Natural killer cell (primary cell): ENCODE measurements at regions not wholly inside any gene's neighbourhood (a gene's known extent, or its start where the extent isn't known, plus 50 kb on each side); places are given as distances from the start of the nearest gene placed in this dataset.

ENCODE experiments used
- ATAC-seq, 3 donors: fragments of 150-1000 bp in 2 of 3; fragments of 200-7000 bp in 1 of 3; cut with Tn5 transposase; 1 replicate in 1 of 3; 2 replicates in 2 of 3; pipeline ENCODE4 v1.10.0; 2021; ENCODE audit warnings: mild to moderate bottlenecking in 2 of 3, moderate library complexity in 2 of 3
- DNase-seq, 2 donors: peaks; one replicate each; pipeline versions ENCODE4 v3.0.0 to v3.0.0-alpha.2; 2013 to 2021; ENCODE audit warnings: mixed read lengths in 1 of 2
- H3K27ac ChIP-seq: one replicate; pipeline ENCODE4 v1.5.1; 2013; ENCODE audit warnings: mild to moderate bottlenecking, low read length
- H3K27me3 ChIP-seq: one replicate; pipeline ENCODE4 v1.6.1; 2013; ENCODE audit warnings: low read length; ENCODE audit not compliant: control insufficient read depth, insufficient read depth
- H3K36me3 ChIP-seq: one replicate; pipeline ENCODE4 v1.6.1; 2013; ENCODE audit warnings: low read length; ENCODE audit not compliant: control insufficient read depth, insufficient read depth
- H3K4me1 ChIP-seq: one replicate; pipeline ENCODE4 v1.6.1; 2013; ENCODE audit warnings: low read length; ENCODE audit not compliant: control insufficient read depth, insufficient read depth
- H3K4me3 ChIP-seq: one replicate; pipeline ENCODE4 v1.5.1; 2013; ENCODE audit warnings: low read length
- H3K9me3 ChIP-seq: one replicate; pipeline ENCODE4 v1.6.1; 2013; ENCODE audit warnings: low read length; ENCODE audit not compliant: control insufficient read depth, insufficient read depth
- H3K27ac Mint-ChIP-seq, 2 donors: one replicate each; pipeline ENCODE4 v1.8.0; 2022; ENCODE audit warnings: mild to moderate bottlenecking in 2 of 2, mixed read lengths in 2 of 2, moderate library complexity in 1 of 2
- H3K27me3 Mint-ChIP-seq, 2 donors: one replicate each; pipeline ENCODE4 v1.8.0; 2022; ENCODE audit warnings: low read depth in 2 of 2, mixed read lengths in 2 of 2
- H3K36me3 Mint-ChIP-seq: one replicate; pipeline ENCODE4 v1.8.0; 2022; ENCODE audit warnings: mixed read lengths
- H3K4me1 Mint-ChIP-seq, 2 donors: one replicate each; pipeline ENCODE4 v1.8.0; 2022; ENCODE audit warnings: mixed read lengths in 2 of 2
- H3K4me3 Mint-ChIP-seq: one replicate; pipeline ENCODE4 v1.8.0; 2022; ENCODE audit warnings: mild to moderate bottlenecking, moderate library complexity, mixed read lengths
- H3K9me3 Mint-ChIP-seq, 2 donors: one replicate each; pipeline ENCODE4 v1.8.0; 2022; ENCODE audit warnings: mixed read lengths in 2 of 2
- WGBS: methylation state at CpG from one replicate; pipeline ENCODE4 v1.1.7; 2013; ENCODE audit warnings: missing lambda C conversion rate; ENCODE audit not compliant: insufficient coverage; 5-methylcytosine and 5-hydroxymethylcytosine counted together
- intact Hi-C: fragments of 100-400 bp; cut with micrococcal nuclease; formaldehyde crosslinking; loops from one replicate; pipeline ENCODE4 v1.14.2; 2022
- TF ChIP-seq, protein P1 (sequence below): fragments of 200-600 bp; IDR thresholded peaks from one replicate; pipeline ENCODE4 v1.8.0; 2022; ENCODE audit warnings: antibody characterized with exemption

GRCh38 chr10:77707570-77707969 is 70.0 kb upstream of the KCNMA1 start:
- Mint-ChIP-seq H3K4me1 (peaks cover 6 to 12% of the 10 kb centered on the region in 2 donors), H3K36me3 (no peaks in the 10 kb centered on the region), H3K4me3 (no peak overlapping the region), H3K9me3 (no peaks in the 10 kb centered on the region), H3K27ac (no peak overlapping the region), H3K27me3 (peaks cover 32 to 35% of the 10 kb centered on the region in 2 donors)
- intact Hi-C loops, result no loop called here
- Histone ChIP-seq H3K4me3 (no peak overlapping the region), H3K36me3 (no peaks in the 10 kb centered on the region), H3K9me3 (no peaks in the 10 kb centered on the region), H3K4me1 (peaks cover 18% of the 10 kb centered on the region), H3K27me3 (peaks cover 14% of the 10 kb centered on the region), H3K27ac (no peak overlapping the region)
- WGBS, result 36% methylated on average over 1 of the region's 1 CpG
- DNase-seq, result no peak
- TF ChIP-seq, protein P1, sequence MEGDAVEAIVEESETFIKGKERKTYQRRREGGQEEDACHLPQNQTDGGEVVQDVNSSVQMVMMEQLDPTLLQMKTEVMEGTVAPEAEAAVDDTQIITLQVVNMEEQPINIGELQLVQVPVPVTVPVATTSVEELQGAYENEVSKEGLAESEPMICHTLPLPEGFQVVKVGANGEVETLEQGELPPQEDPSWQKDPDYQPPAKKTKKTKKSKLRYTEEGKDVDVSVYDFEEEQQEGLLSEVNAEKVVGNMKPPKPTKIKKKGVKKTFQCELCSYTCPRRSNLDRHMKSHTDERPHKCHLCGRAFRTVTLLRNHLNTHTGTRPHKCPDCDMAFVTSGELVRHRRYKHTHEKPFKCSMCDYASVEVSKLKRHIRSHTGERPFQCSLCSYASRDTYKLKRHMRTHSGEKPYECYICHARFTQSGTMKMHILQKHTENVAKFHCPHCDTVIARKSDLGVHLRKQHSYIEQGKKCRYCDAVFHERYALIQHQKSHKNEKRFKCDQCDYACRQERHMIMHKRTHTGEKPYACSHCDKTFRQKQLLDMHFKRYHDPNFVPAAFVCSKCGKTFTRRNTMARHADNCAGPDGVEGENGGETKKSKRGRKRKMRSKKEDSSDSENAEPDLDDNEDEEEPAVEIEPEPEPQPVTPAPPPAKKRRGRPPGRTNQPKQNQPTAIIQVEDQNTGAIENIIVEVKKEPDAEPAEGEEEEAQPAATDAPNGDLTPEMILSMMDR, result no peak
- ATAC-seq, result no peak

- Histone ChIP-seq H3K27me3 (peaks cover 2% of the 10 kb centered on the region), H3K4me1 (no peaks in the 10 kb centered on the region), H3K27ac (no peak overlapping the region), H3K9me3 (no peaks in the 10 kb centered on the region), H3K36me3 (no peaks in the 10 kb centered on the region), H3K4me3 (no peak overlapping the region)
- 65% methylated on average over 2 of the region's 3 CpGs for WGBS
- Mint-ChIP-seq H3K36me3 (no peaks in the 10 kb centered on the region), H3K4me1 (no peaks in the 10 kb centered on the region), H3K9me3 (no peaks in the 10 kb centered on the region), H3K27ac (no peak overlapping the region), H3K4me3 (no peak overlapping the region), H3K27me3 (peaks cover 24 to 34% of the 10 kb centered on the region in 2 donors)
- TF ChIP-seq, protein P1, result no peak
- intact Hi-C loops, result no loop called here
- ATAC-seq (no peak), DNase-seq (no peak)
These were observed 64.6 kb upstream of the KCNMA1 start for GRCh38 chr10:77702166-77702565.

- H3K36me3 Mint-ChIP-seq, result no peaks in the 10 kb centered on the region
- ATAC-seq (no peak), DNase-seq (no peak)
- Histone ChIP-seq H3K36me3 (no peaks in the 10 kb centered on the region), H3K4me3 (no peak overlapping the region), H3K9me3 (no peaks in the 10 kb centered on the region), H3K27ac (no peak overlapping the region), H3K4me1 (no peaks in the 10 kb centered on the region), H3K27me3 (peaks cover 2% of the 10 kb centered on the region)
- H3K4me3 Mint-ChIP-seq, result no peak overlapping the region
- no peak overlapping the region for H3K27ac Mint-ChIP-seq
- H3K9me3 Mint-ChIP-seq, result no peaks in the 10 kb centered on the region
- intact Hi-C loops, result no loop called here
- WGBS, result 71% methylated on average over 1 of the region's 1 CpG
- no peaks in the 10 kb centered on the region for H3K4me1 Mint-ChIP-seq
- TF ChIP-seq, protein P1, result no peak
- peaks cover 20 to 21% of the 10 kb centered on the region in 2 donors for H3K27me3 Mint-ChIP-seq
These were observed 62.5 kb upstream of the KCNMA1 start for GRCh38 chr10:77700086-77700485.

- Mint-ChIP-seq H3K4me1 (no peaks in the 10 kb centered on the region), H3K36me3 (no peaks in the 10 kb centered on the region), H3K27me3 (peaks cover 21 to 22% of the 10 kb centered on the region in 2 donors), H3K27ac (no peak overlapping the region), H3K4me3 (no peak overlapping the region), H3K9me3 (no peaks in the 10 kb centered on the region)
- H3K9me3 ChIP-seq, result no peaks in the 10 kb centered on the region
- ATAC-seq, result no peak
- WGBS, result 54% methylated on average over 1 of the region's 1 CpG
- TF ChIP-seq, protein P1, result no peak
- H3K4me3 ChIP-seq, result no peak overlapping the region
- no peak for DNase-seq
- no peaks in the 10 kb centered on the region for H3K36me3 ChIP-seq
- peaks cover 2% of the 10 kb centered on the region for H3K27me3 ChIP-seq
- no peaks in the 10 kb centered on the region for H3K4me1 ChIP-seq
- no peak overlapping the region for H3K27ac ChIP-seq
- intact Hi-C loops, result no loop called here
These were observed 61.6 kb upstream of the KCNMA1 start for GRCh38 chr10:77699080-77699645.
